EL (cell line): ENCODE measurements at regions not wholly inside any gene's neighbourhood (a gene's known extent, or its start where the extent isn't known, plus 50 kb on each side); places are given as distances from the start of the nearest gene placed in this dataset.
"Not testable (repeated sequence)": the region's sequence is repeated elsewhere in the genome, so short reads cannot be mapped to it uniquely, and the experiment has no call there.

Experiments used
- DNase-seq: peaks from one replicate; pipeline ENCODE4 v3.0.0-alpha.2; 2016

GRCh38 chr3:80434366-80434765 is 666.6 kb upstream of the ROBO1 start:
- DNase-seq: no peak

DNA sequence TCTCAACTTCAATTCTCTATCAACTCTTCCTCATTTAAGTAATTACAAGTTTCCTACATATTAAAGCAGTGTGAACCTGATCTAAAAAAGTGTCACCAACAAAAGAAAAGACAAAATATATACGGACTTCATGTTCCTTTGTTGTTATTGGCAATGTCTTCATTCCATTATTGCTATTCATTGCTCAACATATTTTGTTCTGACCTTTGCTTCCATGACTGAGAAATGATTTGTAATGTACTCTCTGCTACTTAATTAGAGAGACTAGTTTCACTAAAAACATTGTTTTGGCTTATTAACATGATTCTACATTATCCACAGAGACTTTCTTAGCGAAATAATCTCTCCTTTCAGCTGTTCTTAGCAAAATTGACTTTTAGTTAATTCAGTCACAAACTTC is 657.2 kb upstream of the ROBO1 start:
- no peak for DNase-seq

GRCh38 chr3:80408030-80408721 is 640.4 kb upstream of the ROBO1 start:
- no peak for DNase-seq

DNA sequence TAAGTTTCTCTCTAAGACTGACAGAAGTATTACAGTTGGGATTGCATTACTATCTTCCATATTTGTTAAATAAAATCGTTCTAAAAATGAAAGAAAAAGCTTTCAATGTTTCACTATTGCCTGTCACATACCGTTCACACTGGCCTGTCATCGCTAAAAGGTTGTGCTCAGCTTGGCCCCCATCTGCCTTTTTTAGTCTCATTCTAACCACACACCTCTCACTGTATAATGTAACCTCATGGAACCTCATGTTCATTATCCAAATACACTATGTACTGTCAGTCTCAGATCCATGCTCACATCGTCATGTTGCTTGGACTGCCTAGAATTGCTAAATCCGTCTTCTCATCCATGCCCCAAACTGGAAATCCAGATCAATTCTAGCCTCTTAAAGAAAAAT is 637.8 kb upstream of the ROBO1 start:
- DNase-seq: no peak

DNA sequence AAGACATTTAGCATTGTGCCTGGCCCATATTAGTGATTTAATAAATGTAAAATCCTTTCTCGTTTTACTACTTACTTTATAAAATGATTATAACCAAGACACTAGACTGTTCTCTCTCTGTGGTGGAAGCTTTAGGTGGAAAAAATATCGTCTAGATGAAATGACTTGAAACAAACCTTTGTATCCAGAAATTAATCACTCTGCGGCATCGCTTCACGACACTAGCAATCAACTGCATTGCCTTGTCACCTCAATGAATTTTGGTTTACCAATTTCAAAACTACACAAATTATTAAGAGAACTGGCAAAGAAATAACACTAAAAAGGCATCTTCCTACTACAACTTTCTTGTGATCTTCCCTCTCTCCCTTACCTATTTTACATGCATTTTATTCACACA is 627.2 kb upstream of the ROBO1 start:
- no peak for DNase-seq

DNA sequence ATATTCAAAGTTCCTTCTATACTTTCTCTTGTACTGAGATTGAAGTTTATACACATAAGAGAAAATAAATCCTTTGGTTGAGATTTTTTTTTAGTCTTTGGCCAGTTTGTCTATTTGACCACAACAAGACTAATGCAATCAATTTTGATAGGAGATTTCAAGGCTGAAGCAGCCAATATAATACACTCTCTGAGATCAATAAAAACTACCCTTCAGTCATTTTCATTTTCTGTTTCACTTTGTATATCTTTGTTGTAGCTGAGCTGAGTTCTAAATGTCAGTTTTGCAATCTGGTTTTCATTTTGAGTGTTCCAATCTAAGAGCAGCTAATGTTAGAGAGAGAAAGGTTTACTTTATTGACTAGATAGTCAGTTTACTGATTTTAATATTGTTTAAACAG is 623.8 kb upstream of the ROBO1 start:
- no peak for DNase-seq

GRCh38 chr3:80384811-80385210 is 617.0 kb upstream of the ROBO1 start:
- no peak for DNase-seq

DNA sequence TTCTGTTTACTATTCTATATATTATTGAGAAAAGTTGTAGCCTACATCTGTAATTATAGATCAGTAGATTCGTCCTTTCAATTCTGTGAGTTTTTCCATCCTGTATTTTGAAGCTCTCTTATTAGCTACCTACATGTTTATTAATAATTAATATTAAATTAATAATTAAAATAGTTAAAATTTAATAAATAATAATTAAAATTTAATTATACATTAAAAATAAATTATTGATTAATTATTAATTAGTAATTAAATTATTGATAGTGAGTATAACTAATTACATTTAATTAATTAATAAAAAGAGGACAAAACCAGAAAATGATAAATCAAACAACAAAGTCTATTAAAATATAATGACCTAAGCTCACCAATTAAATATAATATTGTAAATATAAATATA is 606.6 kb upstream of the ROBO1 start:
- no peak for DNase-seq

GRCh38 chr3:80368616-80369015 is 600.8 kb upstream of the ROBO1 start:
- no peak for DNase-seq

- DNase-seq: no peak
Measured at GRCh38 chr3:80366808-80367548, 599.2 kb upstream of the ROBO1 start.

DNA sequence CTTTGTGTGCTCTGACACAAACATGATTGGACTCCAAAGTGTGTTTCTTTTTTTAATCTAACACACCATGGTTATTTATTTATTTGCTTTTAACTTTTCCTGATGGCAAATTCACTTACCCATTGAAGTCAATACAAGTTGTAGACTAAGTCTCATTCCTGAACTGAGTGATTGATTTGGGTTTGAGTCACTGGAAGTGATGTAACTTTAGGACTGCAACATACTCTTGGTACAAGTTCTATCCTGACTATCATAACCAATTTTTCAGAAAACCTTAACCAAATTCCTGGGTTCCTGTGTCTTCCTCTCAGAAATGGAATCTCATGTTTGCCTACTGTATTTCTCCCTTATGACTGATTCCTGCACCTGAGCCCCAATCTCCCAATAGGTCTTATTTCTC is 590.0 kb upstream of the ROBO1 start:
- no peak for DNase-seq

GRCh38 chr3:80355144-80355543 is 587.3 kb upstream of the ROBO1 start:
- DNase-seq: no peak

GRCh38 chr3:80351201-80351600 is 583.4 kb upstream of the ROBO1 start:
- DNase-seq: no peak

DNA sequence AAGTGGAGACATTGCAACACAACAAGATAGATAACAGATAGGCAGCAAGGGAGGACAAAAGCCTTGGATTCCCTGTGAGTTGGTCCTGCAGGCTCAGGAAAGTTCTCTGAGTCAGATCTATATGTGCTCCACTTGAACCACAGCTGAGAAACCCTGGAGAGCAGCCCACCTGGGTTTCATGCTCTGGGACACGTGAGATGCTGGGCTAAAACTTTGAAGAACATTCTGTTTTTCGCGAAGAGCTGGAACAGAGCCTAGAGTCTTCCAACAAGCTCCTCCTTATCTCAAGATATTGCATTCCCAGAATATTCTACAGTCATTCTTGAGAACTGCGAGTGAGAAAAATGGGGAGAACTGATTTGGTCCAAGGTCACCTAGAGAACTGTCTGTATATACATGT is 583.0 kb upstream of the ROBO1 start:
- DNase-seq: no peak

- no peak for DNase-seq
Measured at GRCh38 chr3:80338366-80338765, 570.6 kb upstream of the ROBO1 start.

DNA sequence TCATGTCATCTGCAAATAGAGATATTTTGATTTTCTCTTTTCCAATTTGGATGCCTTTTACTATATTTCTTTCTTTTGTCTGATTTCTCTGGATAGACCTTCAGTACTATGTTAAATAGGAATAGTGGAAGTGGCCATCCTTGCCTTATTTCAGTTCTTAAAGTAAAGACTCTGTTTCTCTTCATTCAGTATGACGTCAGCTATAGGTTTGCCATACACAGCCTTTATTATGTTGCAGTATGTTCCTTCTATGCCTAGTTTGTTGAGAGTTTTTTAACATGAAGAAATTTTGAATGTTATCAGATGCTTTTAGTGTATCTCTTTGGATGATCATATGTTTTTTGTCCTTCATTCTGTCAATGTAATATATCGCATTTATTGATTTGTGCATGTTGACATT is 566.7 kb upstream of the ROBO1 start:
- DNase-seq: no peak

DNA sequence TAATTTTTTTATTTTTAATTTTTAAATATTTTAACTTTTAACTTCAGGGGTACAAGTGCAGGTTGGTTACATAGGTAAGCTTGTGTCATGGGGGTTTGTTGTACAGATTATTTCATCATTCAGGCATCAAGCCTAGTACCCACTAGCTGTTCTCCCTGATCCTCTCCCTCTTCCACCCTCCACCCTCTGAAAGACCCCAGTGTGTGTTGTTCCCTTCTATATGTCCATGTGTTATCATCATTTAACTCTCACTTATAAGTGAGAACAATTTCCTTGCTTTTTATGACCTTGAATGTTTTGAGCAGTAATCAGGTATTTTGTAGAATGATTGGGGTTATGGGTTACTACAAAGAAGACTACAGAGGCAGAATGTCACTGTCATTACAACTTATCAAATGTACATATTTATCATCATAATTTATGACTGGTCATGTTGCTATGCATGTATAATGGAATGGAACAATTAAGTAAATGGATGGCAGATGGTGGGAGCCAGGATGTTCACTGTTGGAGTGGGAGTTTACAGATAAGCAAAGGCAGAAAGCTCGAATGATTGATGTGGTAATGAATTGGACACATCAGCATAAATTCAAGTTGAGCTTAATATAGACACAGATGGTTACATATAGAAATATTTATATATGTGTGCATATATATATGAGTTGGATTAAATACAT is 563.8 kb upstream of the ROBO1 start:
- no peak for DNase-seq

DNA sequence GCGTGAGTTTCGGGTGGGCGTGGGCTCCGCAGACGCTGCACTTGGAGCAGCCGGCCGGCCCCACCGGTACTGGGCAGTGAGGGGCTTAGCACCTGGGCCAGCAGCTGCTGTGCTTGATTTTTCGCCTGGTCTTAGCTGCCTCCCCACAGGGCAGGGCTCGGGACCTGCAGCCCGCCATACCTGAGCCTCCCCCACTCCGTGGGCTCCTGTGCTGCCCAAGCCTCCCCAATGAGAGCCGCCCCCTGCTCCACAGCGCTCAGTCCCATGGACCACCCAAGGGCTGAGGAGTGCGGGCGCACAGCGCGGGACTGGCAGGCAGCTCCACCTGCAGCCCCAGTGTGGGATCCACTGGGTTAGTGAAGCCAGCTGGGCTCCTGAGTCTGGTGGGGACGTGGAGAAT is 546.7 kb upstream of the ROBO1 start:
- DNase-seq: not testable (repeated sequence)

- no peak for DNase-seq
Measured at GRCh38 chr3:80308637-80309036, 540.8 kb upstream of the ROBO1 start.

- DNase-seq: no peak
Measured at GRCh38 chr3:80307844-80308243, 540.0 kb upstream of the ROBO1 start.

GRCh38 chr3:80297720-80298119 is 529.9 kb upstream of the ROBO1 start:
- no peak for DNase-seq

DNA sequence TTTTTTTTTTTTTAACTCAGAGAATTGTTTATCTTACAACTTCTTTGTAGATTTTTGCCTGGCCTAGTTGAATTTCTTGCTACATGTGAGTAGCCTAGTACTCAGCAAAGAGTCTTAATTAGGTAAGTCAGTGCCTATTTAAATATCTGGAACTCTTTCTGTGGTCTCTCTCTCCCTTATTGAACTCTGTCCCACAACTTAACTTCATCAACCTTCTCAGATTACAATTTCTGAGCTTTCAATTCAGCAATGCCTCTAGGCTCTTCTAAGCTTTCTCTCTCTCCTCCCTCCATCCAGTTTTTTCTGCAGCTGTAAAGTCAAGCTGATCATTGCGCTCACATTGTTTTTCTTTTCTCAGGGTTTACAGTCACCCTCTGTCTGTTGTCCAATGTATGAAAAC is 517.6 kb upstream of the ROBO1 start:
- no peak for DNase-seq

DNA sequence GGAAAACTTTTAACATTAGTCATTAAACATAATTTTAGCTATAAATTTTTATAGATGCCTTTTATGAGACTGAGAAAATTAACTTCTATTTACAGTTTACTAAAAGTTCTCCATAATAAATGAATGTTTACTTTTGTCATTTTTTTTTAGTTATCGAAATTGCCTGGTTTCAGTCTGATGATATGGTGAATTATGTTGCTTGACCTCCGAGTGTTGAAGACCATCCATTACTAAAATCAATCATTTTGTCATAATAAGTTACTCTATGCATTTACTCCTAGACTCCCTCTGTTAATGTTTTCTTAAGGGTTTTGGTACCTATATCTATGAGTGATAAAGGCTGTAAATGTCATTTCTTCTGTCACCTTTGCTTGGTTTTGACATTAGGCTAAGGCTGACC is 516.0 kb upstream of the ROBO1 start:
- DNase-seq: no peak

DNA sequence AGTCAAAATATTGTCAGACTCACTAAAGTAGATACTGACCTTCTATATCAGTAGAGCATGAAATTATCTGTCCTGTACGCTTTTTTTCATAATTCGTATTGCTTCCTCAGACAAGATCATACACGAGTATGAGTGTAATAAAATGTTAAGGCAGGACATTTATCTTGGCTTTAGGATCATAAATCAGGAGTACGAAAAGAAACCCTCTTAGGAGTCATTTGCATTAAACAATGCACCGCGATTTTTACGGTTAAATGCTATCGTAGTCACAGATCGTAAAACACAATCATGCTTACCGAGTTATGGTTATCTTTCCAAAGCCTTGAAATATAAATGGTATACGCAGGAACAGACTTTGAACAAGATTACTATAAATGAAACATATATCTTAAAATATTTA is 510.3 kb upstream of the ROBO1 start:
- DNase-seq: no peak
